HL-60 (cell line): ENCODE measurements at regions not wholly inside any gene's neighbourhood (a gene's known extent, or its start where the extent isn't known, plus 50 kb on each side); places are given as distances from the start of the nearest gene placed in this dataset.

Experiments
- GABPA ChIP-seq: IDR thresholded peaks from 2 replicates; pipeline ENCODE4 v1.6.1; 2012; ENCODE audit warnings: low read depth
- POLR2AphosphoS5 ChIP-seq: IDR thresholded peaks from 2 replicates; pipeline ENCODE4 v1.6.1; 2012; ENCODE audit warnings: low read depth
- REST ChIP-seq: IDR thresholded peaks from 2 replicates; pipeline ENCODE4 v1.6.1; 2012; ENCODE audit warnings: low read depth; ENCODE audit not compliant: insufficient replicate concordance
- TF ChIP-seq, protein P1 (sequence below): IDR thresholded peaks from one replicate; pipeline ENCODE4 v1.5.1; 2011; ENCODE audit warnings: low read length, control low read depth, inconsistent platforms; ENCODE audit not compliant: insufficient read depth

- TF ChIP-seq, protein P1, sequence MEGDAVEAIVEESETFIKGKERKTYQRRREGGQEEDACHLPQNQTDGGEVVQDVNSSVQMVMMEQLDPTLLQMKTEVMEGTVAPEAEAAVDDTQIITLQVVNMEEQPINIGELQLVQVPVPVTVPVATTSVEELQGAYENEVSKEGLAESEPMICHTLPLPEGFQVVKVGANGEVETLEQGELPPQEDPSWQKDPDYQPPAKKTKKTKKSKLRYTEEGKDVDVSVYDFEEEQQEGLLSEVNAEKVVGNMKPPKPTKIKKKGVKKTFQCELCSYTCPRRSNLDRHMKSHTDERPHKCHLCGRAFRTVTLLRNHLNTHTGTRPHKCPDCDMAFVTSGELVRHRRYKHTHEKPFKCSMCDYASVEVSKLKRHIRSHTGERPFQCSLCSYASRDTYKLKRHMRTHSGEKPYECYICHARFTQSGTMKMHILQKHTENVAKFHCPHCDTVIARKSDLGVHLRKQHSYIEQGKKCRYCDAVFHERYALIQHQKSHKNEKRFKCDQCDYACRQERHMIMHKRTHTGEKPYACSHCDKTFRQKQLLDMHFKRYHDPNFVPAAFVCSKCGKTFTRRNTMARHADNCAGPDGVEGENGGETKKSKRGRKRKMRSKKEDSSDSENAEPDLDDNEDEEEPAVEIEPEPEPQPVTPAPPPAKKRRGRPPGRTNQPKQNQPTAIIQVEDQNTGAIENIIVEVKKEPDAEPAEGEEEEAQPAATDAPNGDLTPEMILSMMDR: no peak
- TF ChIP-seq GABPA (no peak), POLR2AphosphoS5 (no peak), REST (no peak)
These were observed 122.1 kb downstream of the YIPF5 start for GRCh38 chr5:144048259-144048856.
